Activated naive CD8-positive, alpha-beta T cell treated with anti-CD3 and anti-CD28 coated beads, Interleukin-2, amount 50 U/mL, for 24 hours (primary cell): ENCODE measurements at regions not wholly inside any gene's neighbourhood (a gene's known extent, or its start where the extent isn't known, plus 50 kb on each side); places are given as distances from the start of the nearest gene placed in this dataset.
"Not testable (repeated sequence)": the region's sequence is repeated elsewhere in the genome, so short reads cannot be mapped to it uniquely, and the experiment has no call there.

Experiments
- ATAC-seq: fragments of 150-1000 bp; cut with Tn5 transposase; one replicate; pipeline ENCODE4 v1.10.0; 2021
- DNase-seq: peaks from one replicate; pipeline ENCODE4 v3.0.0; 2021
- H3K27ac Mint-ChIP-seq: one replicate; pipeline ENCODE4 v1.8.0; 2021; ENCODE audit warnings: mild to moderate bottlenecking, mixed read lengths
- H3K27me3 Mint-ChIP-seq: one replicate; pipeline ENCODE4 v1.8.0; 2021; ENCODE audit warnings: mixed read lengths
- H3K36me3 Mint-ChIP-seq: one replicate; pipeline ENCODE4 v1.8.0; 2021; ENCODE audit warnings: low read depth, mixed read lengths
- H3K4me1 Mint-ChIP-seq: one replicate; pipeline ENCODE4 v1.8.0; 2021; ENCODE audit warnings: mixed read lengths
- H3K4me3 Mint-ChIP-seq: one replicate; pipeline ENCODE4 v1.8.0; 2021; ENCODE audit warnings: mild to moderate bottlenecking, moderate library complexity, mixed read lengths
- H3K9me3 Mint-ChIP-seq: one replicate; pipeline ENCODE4 v1.8.0; 2021; ENCODE audit warnings: mixed read lengths

- H3K4me3 Mint-ChIP-seq = no peak overlapping the region
- H3K4me1 Mint-ChIP-seq = no peaks in the 10 kb centered on the region
- peaks cover 11% of the 10 kb centered on the region for H3K27me3 Mint-ChIP-seq
- no peak for ATAC-seq
- no peaks in the 10 kb centered on the region for H3K9me3 Mint-ChIP-seq
- DNase-seq = no peak
- H3K27ac Mint-ChIP-seq = no peak overlapping the region
- H3K36me3 Mint-ChIP-seq = no peaks in the 10 kb centered on the region
Observed at GRCh38 chr7:131667699-131668098, 111.3 kb upstream of the PODXL start.

DNA sequence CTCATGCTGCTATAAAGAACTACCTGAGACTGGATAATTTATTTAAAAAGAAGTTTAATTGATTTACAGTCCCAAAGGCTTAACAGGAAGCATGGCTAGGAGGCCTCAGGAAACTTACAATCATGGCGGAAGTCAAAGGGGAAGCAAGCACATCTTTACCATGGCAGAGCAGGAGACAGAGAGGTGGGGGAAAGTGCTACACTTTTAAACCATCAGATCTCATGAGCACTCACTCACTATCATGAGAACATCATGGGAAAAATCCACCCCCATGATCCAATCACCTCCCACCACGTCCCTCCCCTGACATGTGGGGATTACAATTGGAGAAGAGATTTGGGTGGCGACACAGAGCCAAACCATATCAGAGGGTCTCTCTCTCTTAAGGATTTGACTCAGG is 108.6 kb upstream of the PODXL start:
- ATAC-seq = no peak
- H3K27ac Mint-ChIP-seq = no peak overlapping the region
- H3K4me1 Mint-ChIP-seq = no peaks in the 10 kb centered on the region
- H3K27me3 Mint-ChIP-seq = peaks cover 4% of the 10 kb centered on the region
- no peaks in the 10 kb centered on the region for H3K36me3 Mint-ChIP-seq
- DNase-seq = no peak
- no peaks in the 10 kb centered on the region for H3K9me3 Mint-ChIP-seq
- H3K4me3 Mint-ChIP-seq = no peak overlapping the region

GRCh38 chr7:131664570-131664969 is 108.1 kb upstream of the PODXL start:
- no peak overlapping the region for H3K27ac Mint-ChIP-seq
- H3K4me3 Mint-ChIP-seq = no peak overlapping the region
- ATAC-seq = no peak
- no peaks in the 10 kb centered on the region for H3K36me3 Mint-ChIP-seq
- peaks cover 4% of the 10 kb centered on the region for H3K27me3 Mint-ChIP-seq
- DNase-seq = no peak
- H3K9me3 Mint-ChIP-seq = no peaks in the 10 kb centered on the region
- H3K4me1 Mint-ChIP-seq = no peaks in the 10 kb centered on the region

DNA sequence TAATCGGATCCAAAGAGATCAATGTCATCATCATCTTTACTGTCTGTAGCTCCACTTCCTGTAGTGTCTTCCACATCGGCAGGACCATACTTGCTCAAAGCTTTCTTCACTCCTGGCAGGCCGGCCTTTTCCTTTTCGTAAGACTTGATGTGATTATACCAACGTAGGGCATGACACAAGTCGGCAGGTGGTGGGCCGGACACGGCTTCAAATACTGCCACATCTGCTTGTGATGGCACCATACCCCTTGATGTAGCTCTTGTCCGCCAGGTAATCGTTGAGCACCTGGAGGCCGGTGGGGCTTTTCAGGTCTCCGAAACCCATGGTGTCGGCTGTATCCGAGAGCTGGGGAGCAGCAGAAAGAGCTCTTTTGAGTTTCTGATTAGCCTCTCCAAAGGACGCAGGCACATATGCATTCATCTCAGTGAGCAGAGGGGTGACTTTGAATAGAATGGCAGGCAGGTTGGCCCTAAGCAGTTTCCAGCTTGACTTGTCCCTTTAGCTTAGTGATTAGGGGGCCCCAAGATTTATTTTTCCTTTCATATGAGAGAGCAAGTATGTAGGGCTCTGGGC is 106.0 kb upstream of the PODXL start:
- not testable (repeated sequence) for ATAC-seq, H3K27me3 Mint-ChIP-seq, DNase-seq, H3K9me3 Mint-ChIP-seq, H3K4me1 Mint-ChIP-seq, H3K4me3 Mint-ChIP-seq, H3K27ac Mint-ChIP-seq, H3K36me3 Mint-ChIP-seq

- H3K4me3 Mint-ChIP-seq = no peak overlapping the region
- H3K36me3 Mint-ChIP-seq = no peaks in the 10 kb centered on the region
- ATAC-seq (no peak), DNase-seq (no peak)
- H3K27ac Mint-ChIP-seq = no peak overlapping the region
- no peaks in the 10 kb centered on the region for H3K9me3 Mint-ChIP-seq
- H3K27me3 Mint-ChIP-seq = peaks cover 5% of the 10 kb centered on the region
- H3K4me1 Mint-ChIP-seq = no peaks in the 10 kb centered on the region
Observed at GRCh38 chr7:131657881-131658280, 101.5 kb upstream of the PODXL start.

- ATAC-seq (no peak), DNase-seq (no peak)
- Mint-ChIP-seq H3K36me3 (no peaks in the 10 kb centered on the region), H3K4me3 (no peak overlapping the region), H3K4me1 (no peaks in the 10 kb centered on the region), H3K27me3 (peaks cover 3% of the 10 kb centered on the region), H3K27ac (no peak overlapping the region), H3K9me3 (no peaks in the 10 kb centered on the region)
Observed at GRCh38 chr7:131656980-131657723, 100.7 kb upstream of the PODXL start.

DNA sequence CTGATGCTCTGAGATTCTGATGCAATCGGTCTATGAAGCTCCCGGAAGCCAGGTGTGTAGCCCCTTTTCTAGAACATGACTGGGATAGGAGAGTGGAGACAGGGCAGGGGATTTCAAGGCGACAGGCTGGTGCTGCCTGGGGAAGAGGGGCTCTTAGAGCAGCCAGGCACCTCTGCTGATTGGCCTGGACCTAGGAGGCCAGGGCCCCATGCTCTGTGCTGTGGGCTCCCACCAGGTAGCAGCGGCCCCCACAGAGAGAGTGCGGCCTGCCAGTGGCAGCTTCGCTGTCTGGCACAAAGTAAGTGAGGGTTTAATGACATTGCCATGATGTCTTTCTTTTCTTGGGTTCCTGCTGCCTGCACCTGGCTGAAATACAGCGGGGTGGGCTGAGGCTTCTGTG is 99.4 kb upstream of the PODXL start:
- Mint-ChIP-seq H3K36me3 (no peaks in the 10 kb centered on the region), H3K27me3 (peaks cover 3% of the 10 kb centered on the region), H3K4me3 (no peak overlapping the region), H3K27ac (no peak overlapping the region), H3K9me3 (no peaks in the 10 kb centered on the region), H3K4me1 (no peaks in the 10 kb centered on the region)
- no peak for ATAC-seq
- no peak for DNase-seq

GRCh38 chr7:131655447-131655846 is 99.0 kb upstream of the PODXL start:
- Mint-ChIP-seq H3K27me3 (peaks cover 3% of the 10 kb centered on the region), H3K36me3 (no peaks in the 10 kb centered on the region), H3K9me3 (no peaks in the 10 kb centered on the region), H3K4me3 (no peak overlapping the region), H3K4me1 (no peaks in the 10 kb centered on the region), H3K27ac (no peak overlapping the region)
- ATAC-seq = no peak
- no peak for DNase-seq

DNA sequence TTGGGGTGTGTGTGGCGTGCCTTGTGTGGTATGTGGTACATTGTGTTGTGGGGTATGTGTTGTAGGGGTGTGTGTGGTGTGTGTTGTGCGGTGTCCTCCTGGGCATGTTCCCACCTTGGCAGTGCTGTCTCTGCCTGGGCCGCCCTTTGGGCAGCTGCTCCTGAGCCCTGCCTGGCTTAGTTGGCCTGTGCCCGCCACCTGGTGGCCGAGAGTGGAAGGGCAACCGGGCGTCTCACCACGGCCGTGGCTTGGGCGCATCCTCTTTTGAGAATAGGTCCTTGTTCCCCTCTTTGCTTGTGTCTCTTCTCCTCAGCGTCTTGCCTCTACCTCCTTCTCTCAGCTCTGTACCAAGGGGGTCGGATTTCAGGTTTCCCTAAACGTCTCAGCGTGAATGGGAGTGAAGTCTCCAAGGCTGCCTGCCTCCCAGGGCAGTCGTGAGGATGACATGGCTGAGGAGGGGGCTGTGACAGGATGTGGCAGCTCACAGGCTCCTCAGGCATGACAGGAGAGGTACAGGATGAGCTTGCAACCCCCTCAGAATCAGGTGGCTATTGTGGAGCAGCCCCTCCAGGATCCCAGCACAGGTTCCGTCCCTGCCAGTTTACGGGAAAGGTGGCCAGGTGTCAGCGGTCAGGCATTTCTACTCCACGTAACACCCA is 98.4 kb upstream of the PODXL start:
- peaks cover 3% of the 10 kb centered on the region for H3K27me3 Mint-ChIP-seq
- H3K4me3 Mint-ChIP-seq = no peak overlapping the region
- H3K9me3 Mint-ChIP-seq = no peaks in the 10 kb centered on the region
- DNase-seq (peak; percentile 89), ATAC-seq (peak; percentile 94)
- H3K4me1 Mint-ChIP-seq = no peaks in the 10 kb centered on the region
- H3K36me3 Mint-ChIP-seq = no peaks in the 10 kb centered on the region
- H3K27ac Mint-ChIP-seq = no peak overlapping the region

DNA sequence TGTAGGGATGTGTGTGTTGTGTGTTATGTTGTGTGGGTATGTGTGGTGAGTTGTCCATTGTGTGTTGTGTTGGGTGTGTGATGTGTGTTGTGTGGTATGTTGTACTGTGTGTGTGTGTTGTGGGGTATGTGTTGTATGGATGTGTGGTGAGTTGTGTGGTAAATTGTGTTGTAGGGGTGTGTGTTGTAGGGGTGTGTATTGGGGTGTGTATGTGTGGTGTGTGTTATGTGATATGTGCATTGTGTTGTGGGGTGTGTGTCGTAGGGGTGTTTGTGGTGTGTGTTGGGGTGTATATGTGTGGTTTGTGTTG is 97.8 kb upstream of the PODXL start:
- Mint-ChIP-seq H3K27me3 (peaks cover 3% of the 10 kb centered on the region), H3K9me3 (no peaks in the 10 kb centered on the region), H3K27ac (no peak overlapping the region), H3K36me3 (no peaks in the 10 kb centered on the region), H3K4me3 (no peak overlapping the region), H3K4me1 (no peaks in the 10 kb centered on the region)
- no peak for DNase-seq
- no peak for ATAC-seq

GRCh38 chr7:131653418-131654248 is 97.2 kb upstream of the PODXL start:
- Mint-ChIP-seq H3K4me3 (no peak overlapping the region), H3K9me3 (no peaks in the 10 kb centered on the region), H3K27ac (no peak overlapping the region), H3K4me1 (no peaks in the 10 kb centered on the region), H3K36me3 (no peaks in the 10 kb centered on the region), H3K27me3 (peaks cover 5% of the 10 kb centered on the region)
- ATAC-seq (no peak), DNase-seq (no peak)

DNA sequence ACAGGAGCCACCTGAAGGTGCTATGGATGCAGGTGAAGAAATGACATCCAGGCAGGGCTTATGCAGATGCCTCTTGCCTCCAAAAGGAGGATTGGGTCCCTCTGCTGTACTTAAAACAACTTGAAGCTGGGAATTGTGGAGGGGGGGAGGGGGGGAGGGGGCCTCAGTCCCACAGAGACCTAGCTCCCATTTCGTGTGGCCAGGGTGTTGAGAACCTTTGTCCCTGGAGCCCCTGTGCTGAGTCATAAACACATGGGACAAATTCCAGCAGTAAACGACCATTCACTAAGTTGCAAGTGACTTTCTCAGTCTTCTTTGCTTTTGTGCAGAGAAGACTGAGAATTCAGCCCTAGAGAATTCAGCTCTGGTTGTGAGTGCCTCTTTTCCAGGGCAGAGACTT is 96.5 kb upstream of the PODXL start:
- H3K4me1 Mint-ChIP-seq = no peaks in the 10 kb centered on the region
- no peak for DNase-seq
- no peaks in the 10 kb centered on the region for H3K36me3 Mint-ChIP-seq
- no peak overlapping the region for H3K27ac Mint-ChIP-seq
- peaks cover 5% of the 10 kb centered on the region for H3K27me3 Mint-ChIP-seq
- ATAC-seq = no peak
- H3K4me3 Mint-ChIP-seq = no peak overlapping the region
- no peaks in the 10 kb centered on the region for H3K9me3 Mint-ChIP-seq

DNA sequence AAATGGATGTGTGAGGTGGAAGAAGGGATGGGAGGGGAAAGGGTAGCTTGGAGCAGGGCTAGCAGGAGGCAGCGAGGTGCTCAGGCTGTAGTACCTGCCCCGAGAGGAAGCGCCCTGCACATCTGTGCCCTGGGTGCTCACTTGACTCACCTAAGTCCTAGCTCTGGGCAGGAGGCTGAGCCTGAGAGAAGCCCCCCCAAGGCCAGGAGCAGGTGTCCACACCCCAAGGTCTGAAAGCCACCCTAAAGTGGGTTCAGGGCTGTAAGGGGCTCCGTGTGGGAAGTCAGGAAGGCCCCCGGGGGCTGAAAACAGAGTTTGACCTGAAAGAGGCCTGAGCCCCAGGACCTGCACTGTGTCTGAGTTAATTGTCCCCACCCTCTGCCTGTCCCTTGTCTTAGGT is 95.8 kb upstream of the PODXL start:
- H3K36me3 Mint-ChIP-seq = no peaks in the 10 kb centered on the region
- H3K9me3 Mint-ChIP-seq = no peaks in the 10 kb centered on the region
- H3K4me3 Mint-ChIP-seq = no peak overlapping the region
- H3K27me3 Mint-ChIP-seq = peaks cover 7% of the 10 kb centered on the region
- no peak for DNase-seq
- ATAC-seq = no peak
- no peaks in the 10 kb centered on the region for H3K4me1 Mint-ChIP-seq
- H3K27ac Mint-ChIP-seq = no peak overlapping the region

GRCh38 chr7:131649879-131650278 is 93.5 kb upstream of the PODXL start:
- no peaks in the 10 kb centered on the region for H3K9me3 Mint-ChIP-seq
- H3K27ac Mint-ChIP-seq = no peak overlapping the region
- ATAC-seq (no peak), DNase-seq (no peak)
- H3K4me1 Mint-ChIP-seq = no peaks in the 10 kb centered on the region
- peaks cover 7% of the 10 kb centered on the region for H3K27me3 Mint-ChIP-seq
- no peak overlapping the region for H3K4me3 Mint-ChIP-seq
- H3K36me3 Mint-ChIP-seq = no peaks in the 10 kb centered on the region
